GM12872 (cell line): ENCODE measurements at regions not wholly inside any gene's neighbourhood (a gene's known extent, or its start where the extent isn't known, plus 50 kb on each side); places are given as distances from the start of the nearest gene placed in this dataset.

ENCODE experiments used
- TF ChIP-seq, protein P1 (sequence below): IDR thresholded peaks from 3 replicates; pipeline ENCODE4 v1.5.1; 2011; ENCODE audit warnings: low read depth, mild to moderate bottlenecking, low read length, moderate library complexity; ENCODE audit not compliant: insufficient read depth

DNA sequence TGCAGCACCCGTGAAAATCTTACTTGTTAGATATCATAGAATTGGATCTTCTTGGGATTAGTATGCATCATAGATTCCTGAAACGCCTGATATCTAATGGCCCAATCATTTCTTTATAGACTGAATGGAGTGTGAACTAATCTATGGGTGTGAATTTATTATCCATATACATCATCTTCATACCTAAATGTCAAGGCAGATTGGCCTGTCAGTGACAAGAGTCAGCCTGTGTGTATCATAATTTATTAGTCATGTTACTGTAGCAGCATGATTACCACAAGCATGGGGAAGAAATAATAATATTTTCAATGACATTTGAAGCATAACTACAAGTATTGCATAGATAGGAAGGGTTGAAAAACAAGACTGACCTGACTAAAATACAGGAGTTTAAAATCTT lies 235.8 kb downstream of the RAP2B start:
- TF ChIP-seq, protein P1, sequence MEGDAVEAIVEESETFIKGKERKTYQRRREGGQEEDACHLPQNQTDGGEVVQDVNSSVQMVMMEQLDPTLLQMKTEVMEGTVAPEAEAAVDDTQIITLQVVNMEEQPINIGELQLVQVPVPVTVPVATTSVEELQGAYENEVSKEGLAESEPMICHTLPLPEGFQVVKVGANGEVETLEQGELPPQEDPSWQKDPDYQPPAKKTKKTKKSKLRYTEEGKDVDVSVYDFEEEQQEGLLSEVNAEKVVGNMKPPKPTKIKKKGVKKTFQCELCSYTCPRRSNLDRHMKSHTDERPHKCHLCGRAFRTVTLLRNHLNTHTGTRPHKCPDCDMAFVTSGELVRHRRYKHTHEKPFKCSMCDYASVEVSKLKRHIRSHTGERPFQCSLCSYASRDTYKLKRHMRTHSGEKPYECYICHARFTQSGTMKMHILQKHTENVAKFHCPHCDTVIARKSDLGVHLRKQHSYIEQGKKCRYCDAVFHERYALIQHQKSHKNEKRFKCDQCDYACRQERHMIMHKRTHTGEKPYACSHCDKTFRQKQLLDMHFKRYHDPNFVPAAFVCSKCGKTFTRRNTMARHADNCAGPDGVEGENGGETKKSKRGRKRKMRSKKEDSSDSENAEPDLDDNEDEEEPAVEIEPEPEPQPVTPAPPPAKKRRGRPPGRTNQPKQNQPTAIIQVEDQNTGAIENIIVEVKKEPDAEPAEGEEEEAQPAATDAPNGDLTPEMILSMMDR = no peak

DNA sequence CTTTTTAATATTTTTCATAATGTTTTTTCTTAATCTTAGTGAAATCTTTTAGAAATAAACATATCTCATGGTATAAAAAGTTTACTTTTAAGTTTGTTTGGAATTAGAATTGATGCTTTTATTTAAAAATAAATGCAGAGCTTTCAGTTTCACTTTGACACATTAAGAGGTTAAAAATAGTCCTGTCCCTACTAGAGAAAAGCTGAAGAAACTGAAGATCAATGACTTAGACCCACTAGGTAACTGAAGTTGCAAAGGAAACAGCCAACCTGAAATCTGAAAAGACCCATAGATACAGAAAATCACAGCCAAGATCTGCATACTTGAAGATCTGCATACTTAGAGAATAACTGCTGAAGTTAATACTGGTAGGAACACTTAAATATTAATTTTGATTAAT lies 237.6 kb downstream of the RAP2B start:
- TF ChIP-seq, protein P1 = no peak

DNA sequence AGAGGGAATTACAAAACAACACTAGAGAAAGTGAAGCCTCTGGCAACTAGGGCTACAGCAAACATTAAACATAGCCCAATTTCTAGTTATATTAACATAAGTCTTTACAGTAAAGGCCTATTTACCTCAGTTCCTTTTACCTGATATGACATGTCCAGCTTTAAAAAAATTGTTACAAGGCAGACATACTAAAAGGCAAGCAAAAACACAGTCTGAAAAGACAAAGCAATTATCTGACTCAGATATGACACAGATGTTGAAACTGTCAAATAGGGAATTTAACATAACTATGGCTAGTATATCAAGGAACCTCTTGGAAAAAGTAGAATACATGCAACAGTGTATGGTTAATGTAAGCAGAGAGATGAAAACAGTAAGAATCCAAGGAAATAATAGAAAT lies 238.6 kb downstream of the RAP2B start:
- TF ChIP-seq, protein P1 = no peak

DNA sequence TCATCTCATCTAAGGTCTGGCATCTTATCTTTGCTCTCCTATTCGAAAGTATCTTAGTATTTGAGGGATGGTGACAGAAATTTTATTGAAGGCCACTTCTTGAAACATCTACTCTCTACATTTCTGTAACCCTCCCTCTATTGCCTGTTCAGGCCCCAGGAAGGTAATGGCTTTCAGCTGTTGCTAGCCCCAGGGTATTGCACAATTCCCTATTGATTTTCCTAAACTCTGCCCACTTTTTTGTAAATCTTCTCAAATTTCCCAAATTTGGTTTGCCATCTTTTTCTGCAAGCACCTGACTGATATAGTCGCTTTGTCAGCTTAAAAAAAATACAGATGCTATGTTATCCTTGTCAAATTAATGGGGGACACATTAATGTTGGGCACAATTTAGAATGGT lies 242.1 kb downstream of the RAP2B start:
- TF ChIP-seq, protein P1 = no peak

DNA sequence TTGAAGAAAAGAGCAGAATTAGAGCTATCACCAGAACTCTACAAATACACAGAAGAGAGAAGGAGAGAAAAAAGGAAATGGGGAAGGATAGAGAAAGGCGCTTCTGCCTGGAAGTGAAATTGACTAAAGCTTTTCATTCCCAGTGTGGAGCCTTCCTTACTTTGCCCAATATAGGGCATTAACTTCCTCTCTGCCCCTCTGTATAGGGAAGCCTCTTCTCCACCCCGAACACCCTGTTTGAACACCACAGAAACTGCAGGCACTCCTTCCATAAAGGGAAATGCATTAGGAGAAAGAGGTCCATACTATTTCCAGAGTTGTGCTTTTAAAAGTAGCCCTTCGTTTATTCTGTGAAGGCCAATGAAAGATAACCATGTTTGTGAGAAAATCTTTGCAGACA lies 248.5 kb downstream of the RAP2B start:
- TF ChIP-seq, protein P1 = no peak

DNA sequence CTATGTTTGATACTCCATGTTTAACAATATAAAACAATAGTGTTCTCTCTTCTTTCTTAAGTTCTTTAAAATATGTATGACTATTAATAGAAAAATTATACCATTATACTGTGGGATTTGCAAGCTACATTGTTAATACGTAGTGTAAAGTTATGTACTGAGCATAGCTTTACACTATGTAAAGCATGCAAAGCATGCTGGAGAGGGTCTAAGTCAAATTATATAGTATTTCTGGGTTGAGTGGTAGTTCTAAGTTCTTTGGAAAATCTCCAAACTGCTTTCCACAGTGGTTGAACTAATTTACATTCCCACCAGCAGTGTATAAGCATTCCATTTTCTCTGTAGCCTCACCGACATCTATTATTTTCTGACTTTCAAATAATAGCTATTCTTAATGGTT lies 253.0 kb downstream of the RAP2B start:
- TF ChIP-seq, protein P1 = no peak

DNA sequence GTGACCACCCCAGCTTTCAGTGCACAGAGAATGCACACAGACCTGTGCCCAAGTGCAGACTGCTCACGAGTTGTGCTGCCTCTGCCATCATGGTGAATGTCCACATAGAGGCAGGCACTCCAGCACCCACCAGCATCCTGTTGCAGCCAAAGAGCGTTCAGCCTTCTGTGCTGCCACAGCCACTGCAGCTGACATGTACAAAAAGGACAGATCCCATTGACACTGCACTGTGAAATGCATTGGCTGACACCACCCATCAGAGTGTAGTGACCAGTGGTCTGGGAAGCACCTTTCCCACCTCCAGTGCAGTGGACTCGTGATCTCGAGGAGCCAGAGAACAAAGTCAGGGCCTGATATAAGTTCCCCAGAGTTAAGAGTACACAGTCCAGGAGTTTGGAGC lies 260.3 kb downstream of the RAP2B start:
- TF ChIP-seq, protein P1 = no peak

DNA sequence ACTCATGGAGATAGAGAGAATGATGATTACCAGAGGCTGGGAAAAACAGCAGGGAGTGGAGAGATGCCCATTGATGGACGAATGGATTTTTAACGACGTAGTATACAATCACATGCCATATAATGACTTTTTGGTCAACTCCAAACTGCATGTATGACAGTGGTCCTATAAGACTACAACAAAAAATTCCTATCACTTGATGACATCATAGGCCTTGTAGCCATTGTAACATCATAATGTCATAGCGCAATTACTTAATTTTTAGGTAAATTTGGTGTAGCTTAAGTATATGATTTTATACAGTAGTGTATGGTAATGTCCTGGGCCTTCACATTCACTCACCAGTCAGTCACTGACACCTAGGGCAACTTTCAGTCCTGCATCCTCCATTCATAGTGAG lies 264.3 kb downstream of the RAP2B start:
- TF ChIP-seq, protein P1 = no peak
